GM12878 (cell line): ENCODE measurements at regions not wholly inside any gene's neighbourhood (a gene's known extent, or its start where the extent isn't known, plus 50 kb on each side); places are given as distances from the start of the nearest gene placed in this dataset.

ENCODE experiments used
- ATAC-seq: fragments of 200-7000 bp; cut with Tn5 transposase; 3 replicates; pipeline ENCODE4 v1.9.1; 2020; ENCODE audit warnings: mild to moderate bottlenecking, moderate library complexity
- BruUV-seq: library from RNA; stranded (reverse); fragments of 400-500 nt; replicated peaks from 2 replicates; lab custom pipeline; 2021; lab: Mats Ljungman, UMichigan
- CTCF ChIA-PET: fragments of 300-600 bp; sonication (Branson Sonifier 250); formaldehyde crosslinking; extraction: SDS; loops from one replicate; lab custom pipeline; 2021; ENCODE audit warnings: inconsistent platforms; lab: Yijun Ruan, JAX
- POLR2A ChIA-PET: fragments of 350-600 bp; formaldehyde crosslinking; extraction: SDS; loops from one replicate; lab custom pipeline; 2021; ENCODE audit warnings: inconsistent platforms; lab: Charles Lee
- RAD21 ChIA-PET: fragments of 300-600 bp; sonication (Branson Sonifier 250); formaldehyde crosslinking; loops from one replicate; lab custom pipeline; 2023; ENCODE audit warnings: antibody characterized with exemption; ENCODE audit not compliant: unreplicated experiment; lab: Charles Lee
- SMC1A ChIA-PET: fragments of 300-600 bp; sonication (Branson Sonifier 250); formaldehyde crosslinking; loops from one replicate; lab custom pipeline; 2023; ENCODE audit not compliant: unreplicated experiment, uncharacterized antibody; lab: Charles Lee
- DNase-seq: peaks from one replicate; pipeline ENCODE4 v3.0.0-alpha.2; 2011; ENCODE audit warnings: low read depth, low spot score
- FAIRE-seq: peaks from 3 replicates; lab custom pipeline; 2011; peaks lifted over from hg19 to GRCh38; lab: Jason Lieb, UNC
- H2AFZ ChIP-seq: 2 replicates; pipeline ENCODE4 v1.6.0; 2011; ENCODE audit warnings: low read depth, low read length, control low read depth; ENCODE audit not compliant: control insufficient read depth
- H3K27ac ChIP-seq: 2 replicates; pipeline ENCODE4 v1.5.1; 2011; ENCODE audit warnings: control low read depth; ENCODE audit not compliant: control insufficient read depth, insufficient read depth
- H3K27me3 ChIP-seq, 2 experiments: replicated peaks in 1 of 2; 2 replicates each; pipeline versions ENCODE4 v1.6.0 to v1.6.1; 2011; ENCODE audit warnings: low read length in 1 of 2; ENCODE audit not compliant: control insufficient read depth in 2 of 2, insufficient read depth in 2 of 2
- H3K36me3 ChIP-seq, 2 experiments: 2 replicates each; pipeline ENCODE4 v1.5.1; 2011; ENCODE audit warnings: low read length in 1 of 2; ENCODE audit not compliant: control insufficient read depth in 2 of 2, insufficient read depth in 2 of 2
- H3K4me1 ChIP-seq: 2 replicates; pipeline ENCODE4 v1.6.1; 2011; ENCODE audit warnings: mild to moderate bottlenecking, low read length, moderate library complexity, mixed read lengths; ENCODE audit not compliant: control insufficient read depth, insufficient read depth
- H3K4me2 ChIP-seq: 2 replicates; pipeline ENCODE4 v1.6.0; 2011; ENCODE audit warnings: control low read depth; ENCODE audit not compliant: control insufficient read depth, insufficient read depth
- H3K4me3 ChIP-seq: fragments of 200-600 bp; sonication (generic); 2 replicates; pipeline ENCODE4 v1.5.1; 2016
- H3K79me2 ChIP-seq: 2 replicates; pipeline ENCODE4 v1.6.0; 2011; ENCODE audit warnings: low read length; ENCODE audit not compliant: control insufficient read depth, insufficient read depth
- H3K9ac ChIP-seq: 2 replicates; pipeline ENCODE4 v1.8.0; 2011; ENCODE audit warnings: low read length, control low read depth, mixed read lengths; ENCODE audit not compliant: control insufficient read depth, insufficient read depth
- H3K9me3 ChIP-seq: replicated peaks from 3 replicates; pipeline ENCODE4 v1.5.1; 2011; ENCODE audit warnings: mild to moderate bottlenecking, low read length; ENCODE audit not compliant: control insufficient read depth, insufficient read depth
- H4K20me1 ChIP-seq: 2 replicates; pipeline ENCODE4 v1.6.0; 2011; ENCODE audit not compliant: control insufficient read depth, insufficient read depth
- BMI1 ChIP-seq: fragments of 450-650 bp; IDR thresholded peaks from 2 replicates; pipeline ENCODE4 v1.6.1; 2016; ENCODE audit warnings: mild to moderate bottlenecking, moderate library complexity, borderline replicate concordance
- ETV6 ChIP-seq, 2 experiments: fragments of 450-650 bp in 1 of 2; IDR thresholded peaks in 1 of 2; conservative IDR thresholded peaks in 1 of 2; 2 replicates each; pipeline ENCODE4 v1.6.1; 2014; ENCODE audit warnings: antibody characterized with exemption in 1 of 2, borderline replicate concordance in 1 of 2, low read depth in 1 of 2, mild to moderate bottlenecking in 1 of 2, moderate library complexity in 1 of 2
- FOS ChIP-seq: IDR thresholded peaks from 3 replicates; pipeline ENCODE4 v1.6.1; 2011; ENCODE audit warnings: borderline replicate concordance; ENCODE audit not compliant: insufficient read length; ENCODE audit errors: extremely low read depth
- FOXK2 ChIP-seq: fragments of 450-650 bp; IDR thresholded peaks from 2 replicates; pipeline ENCODE4 v1.6.1; 2017; ENCODE audit warnings: mild to moderate bottlenecking, moderate library complexity
- HCFC1 ChIP-seq: fragments of 150-350 bp; IDR thresholded peaks from 2 replicates; pipeline ENCODE4 v1.6.1; 2014; ENCODE audit warnings: low read length
- HDGF ChIP-seq: fragments of 450-650 bp; IDR thresholded peaks from 2 replicates; pipeline ENCODE4 v1.6.1; 2016; ENCODE audit warnings: antibody characterized with exemption
- MYC ChIP-seq: IDR thresholded peaks from 2 replicates; pipeline ENCODE4 v1.6.1; 2011; ENCODE audit warnings: mild to moderate bottlenecking, low read length, moderate library complexity, inconsistent platforms; ENCODE audit not compliant: insufficient read depth, insufficient replicate concordance, insufficient read length, severe bottlenecking
- NRF1 ChIP-seq: conservative IDR thresholded peaks from 2 replicates; pipeline ENCODE4 v1.6.1; 2011; ENCODE audit warnings: mild to moderate bottlenecking, low read depth, low read length, improper control_type of control experiment
- RUNX3 ChIP-seq: IDR thresholded peaks from 2 replicates; pipeline ENCODE4 v1.6.1; 2012; ENCODE audit warnings: low read length, inconsistent platforms
- SIN3A ChIP-seq: IDR thresholded peaks from 2 replicates; pipeline ENCODE4 v1.6.1; 2012; ENCODE audit warnings: low read depth, low read length, improper control_type of control experiment
- SMARCA5 ChIP-seq: fragments of 450-650 bp; IDR thresholded peaks from 2 replicates; pipeline ENCODE4 v1.6.1; 2017; ENCODE audit warnings: mild to moderate bottlenecking
- ZBED1 ChIP-seq: IDR thresholded peaks from 2 replicates; pipeline ENCODE4 v1.6.1; 2016; ENCODE audit warnings: borderline replicate concordance
- WGBS: methylation state at CpG from one replicate; pipeline ENCODE4 v1.1.6; 2016; ENCODE audit warnings: low lambda C conversion rate; ENCODE audit not compliant: insufficient replicate concordance, insufficient coverage; ENCODE audit errors: missing lambda C conversion rate; 5-methylcytosine and 5-hydroxymethylcytosine counted together
- in situ Hi-C: fragments of 300-500 bp; cut with MboI; formaldehyde crosslinking; loops from 9 replicates; pipeline ENCODE4 v1.14.3; 2018; ENCODE audit warnings: mixed read lengths
- intact Hi-C: fragments of 100-400 bp; cut with micrococcal nuclease; formaldehyde crosslinking; loops from one replicate; pipeline ENCODE4 v1.14.2; 2022; ENCODE audit not compliant: unreplicated experiment

DNA sequence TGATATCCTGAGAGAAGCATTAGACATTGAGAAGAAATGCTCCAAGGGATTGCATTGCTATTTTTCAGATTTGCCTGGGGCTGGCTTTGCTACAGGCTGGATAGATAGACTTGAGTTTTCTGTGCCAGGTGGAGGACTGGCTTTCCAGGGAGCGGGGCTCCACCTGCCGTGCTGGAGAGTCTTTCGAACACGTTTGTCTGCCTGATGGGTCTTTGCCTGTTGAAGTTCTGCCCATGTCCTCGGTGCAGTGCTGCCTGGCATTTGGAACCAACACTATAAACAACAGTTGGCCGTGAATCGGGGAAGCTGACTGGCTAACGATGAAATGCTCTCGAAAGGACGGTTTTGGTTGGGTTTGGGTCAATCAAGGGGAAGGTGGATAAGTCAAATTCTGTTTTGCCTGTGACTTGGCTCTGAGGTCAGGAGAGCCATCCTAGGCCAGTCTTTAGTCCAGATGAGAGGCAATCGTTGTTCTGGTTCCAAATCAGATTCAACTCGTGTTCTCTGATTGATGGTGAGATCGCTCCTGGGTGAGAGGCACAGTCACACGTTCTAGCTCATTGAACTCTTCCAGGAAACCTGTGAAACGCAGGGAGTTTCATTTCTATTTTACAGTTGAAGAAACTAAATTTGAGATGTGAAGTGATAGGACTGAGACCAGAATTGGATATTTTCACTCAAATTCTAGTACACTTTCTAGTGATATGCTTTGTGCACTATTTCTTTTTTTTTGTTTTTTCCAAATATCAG, 599.0 kb downstream of the TYW1 start:
- RAD21 ChIA-PET: no interaction called here
- POLR2A ChIA-PET: no interaction called here
- Histone ChIP-seq H3K9ac (no peak overlapping the region), H3K27me3 (no peaks in the 10 kb centered on the region), H3K79me2 (no peaks in the 10 kb centered on the region), H3K4me3 (no peak overlapping the region)
- SMC1A ChIA-PET: no interaction called here
- no peak for DNase-seq
- TF ChIP-seq FOXK2: no peak
- no peak for TF ChIP-seq BMI1
- no peak for TF ChIP-seq FOS
- no peak for TF ChIP-seq HCFC1
- TF ChIP-seq, all 136 proteins: peak for 0
- Histone ChIP-seq H3K4me2 (no peak overlapping the region), H3K9me3 (no peaks in the 10 kb centered on the region), H4K20me1 (no peaks in the 10 kb centered on the region), H2AFZ (no peak overlapping the region), H3K4me1 (no peaks in the 10 kb centered on the region), H3K27ac (no peak overlapping the region), H3K36me3 (no peaks in the 10 kb centered on the region)
- no TSS peak for BruUV-seq
- CTCF ChIA-PET: no interaction called here
- FAIRE-seq: no peak
- in situ Hi-C loops (no loop called here), intact Hi-C loops (no loop called here)
- ATAC-seq: no peak
- WGBS: 19% methylated on average over 15 of the region's 15 CpGs

DNA sequence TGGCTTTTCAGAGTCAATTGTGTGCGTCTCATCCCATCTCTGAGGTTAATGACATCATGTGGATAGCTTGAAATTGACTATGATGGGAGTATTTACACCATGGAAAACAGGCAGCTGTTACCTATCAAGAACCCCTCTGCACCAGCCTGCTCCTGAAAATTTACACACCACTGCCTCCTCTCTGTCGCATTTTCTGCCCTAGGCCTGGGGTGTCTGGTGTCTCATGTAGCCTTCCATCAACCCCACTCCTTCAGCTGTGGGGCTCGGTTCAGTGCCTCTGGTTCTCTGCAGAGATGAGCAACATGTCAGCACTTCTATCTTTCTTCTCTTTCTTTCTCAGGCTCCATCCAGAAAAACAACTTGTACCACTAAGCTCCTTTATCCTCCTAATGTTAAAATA, 600.5 kb downstream of the TYW1 start:
- TF ChIP-seq MYC (no peak), ZBED1 (no peak), NRF1 (no peak), ETV6 (conservative IDR thresholded peaks at IDR 0.05 in 1 of 2, IDR thresholded peaks at IDR 0.05 in 1 of 2; ENCODE audit: borderline replicate concordance in 1 of 2, low read depth in 1 of 2) (no peak), RUNX3 (no peak), SMARCA5 (no peak), SIN3A (no peak), HDGF (no peak)
- H3K9me3 ChIP-seq: no peaks in the 10 kb centered on the region
- H2AFZ ChIP-seq: no peak overlapping the region
- H3K4me3 ChIP-seq: no peak overlapping the region
- no peak overlapping the region for H3K9ac ChIP-seq
- no peak overlapping the region for H3K27ac ChIP-seq
- no peak for FAIRE-seq
- H3K4me2 ChIP-seq: no peak overlapping the region
- no peak for DNase-seq
- no peak for ATAC-seq
- CTCF ChIA-PET: no interaction called here
- no peaks in the 10 kb centered on the region for H3K4me1 ChIP-seq
- H3K36me3 ChIP-seq: no peaks in the 10 kb centered on the region
- POLR2A ChIA-PET: no interaction called here
- no peaks in the 10 kb centered on the region for H3K79me2 ChIP-seq
- in situ Hi-C loops: no loop called here
- no peaks in the 10 kb centered on the region for H3K27me3 ChIP-seq
- no peaks in the 10 kb centered on the region for H4K20me1 ChIP-seq
- 17% methylated on average over 3 of the region's 3 CpGs for WGBS
- RAD21 ChIA-PET: no interaction called here
- SMC1A ChIA-PET: no interaction called here
- intact Hi-C loops: no loop called here
- no TSS peak for BruUV-seq
